ENCODE measurements at regions not wholly inside any gene's neighbourhood (a gene's known extent, or its start where the extent isn't known, plus 50 kb on each side); places are given as distances from the start of the nearest gene placed in this dataset.

DNA sequence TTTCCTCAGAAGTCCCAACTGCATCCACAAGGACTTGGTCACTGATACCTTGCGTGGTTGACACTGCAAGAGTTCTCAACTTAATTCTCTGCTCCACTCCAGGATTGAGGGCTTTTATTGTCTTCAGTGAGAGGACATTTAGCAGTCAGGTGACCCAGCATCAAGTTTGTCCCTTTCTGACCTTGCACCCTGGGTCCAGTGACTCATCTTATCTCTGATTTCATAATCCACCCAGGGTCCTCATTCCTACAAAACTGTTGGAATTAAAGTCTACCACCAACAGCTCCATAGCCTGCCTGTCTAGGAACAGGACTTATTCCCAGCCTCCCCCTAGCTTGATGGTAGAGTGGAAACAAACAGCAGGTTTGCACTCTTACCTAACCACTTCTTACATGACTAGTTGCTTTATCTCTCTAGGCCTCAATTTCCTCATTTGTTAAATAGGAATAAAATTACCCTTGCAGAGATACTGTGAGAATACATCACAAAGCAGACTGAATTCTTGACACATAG, 151.3 kb upstream of the LPP start:
- TF ChIP-seq, protein P1, sequence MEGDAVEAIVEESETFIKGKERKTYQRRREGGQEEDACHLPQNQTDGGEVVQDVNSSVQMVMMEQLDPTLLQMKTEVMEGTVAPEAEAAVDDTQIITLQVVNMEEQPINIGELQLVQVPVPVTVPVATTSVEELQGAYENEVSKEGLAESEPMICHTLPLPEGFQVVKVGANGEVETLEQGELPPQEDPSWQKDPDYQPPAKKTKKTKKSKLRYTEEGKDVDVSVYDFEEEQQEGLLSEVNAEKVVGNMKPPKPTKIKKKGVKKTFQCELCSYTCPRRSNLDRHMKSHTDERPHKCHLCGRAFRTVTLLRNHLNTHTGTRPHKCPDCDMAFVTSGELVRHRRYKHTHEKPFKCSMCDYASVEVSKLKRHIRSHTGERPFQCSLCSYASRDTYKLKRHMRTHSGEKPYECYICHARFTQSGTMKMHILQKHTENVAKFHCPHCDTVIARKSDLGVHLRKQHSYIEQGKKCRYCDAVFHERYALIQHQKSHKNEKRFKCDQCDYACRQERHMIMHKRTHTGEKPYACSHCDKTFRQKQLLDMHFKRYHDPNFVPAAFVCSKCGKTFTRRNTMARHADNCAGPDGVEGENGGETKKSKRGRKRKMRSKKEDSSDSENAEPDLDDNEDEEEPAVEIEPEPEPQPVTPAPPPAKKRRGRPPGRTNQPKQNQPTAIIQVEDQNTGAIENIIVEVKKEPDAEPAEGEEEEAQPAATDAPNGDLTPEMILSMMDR (IDR thresholded peaks at IDR 0.05; ENCODE audit: insufficient read depth, low read length, severe bottlenecking) = no peak
- Histone ChIP-seq H3K36me3 (ENCODE audit: control insufficient read depth, insufficient read depth, low read length) (no peaks in the 10 kb centered on the region), H3K27me3 (ENCODE audit: control insufficient read depth, insufficient read depth, low read length) (no peaks in the 10 kb centered on the region), H3K4me3 (ENCODE audit: low read depth, low read length) (no peak overlapping the region)
- FAIRE-seq (no peak), DNase-seq (ENCODE audit: low read depth) (no peak)

- Histone ChIP-seq H3K36me3 (ENCODE audit: control insufficient read depth, insufficient read depth, low read length) (no peaks in the 10 kb centered on the region), H3K27me3 (ENCODE audit: control insufficient read depth, insufficient read depth, low read length) (no peaks in the 10 kb centered on the region), H3K4me3 (ENCODE audit: low read depth, low read length) (no peak overlapping the region)
- DNase-seq (ENCODE audit: low read depth) (no peak), FAIRE-seq (peak; percentile 7)
- TF ChIP-seq, protein P1 (IDR thresholded peaks at IDR 0.05; ENCODE audit: insufficient read depth, low read length, severe bottlenecking) = no peak
Measured at GRCh38 chr3:188003188-188004171, 150.5 kb upstream of the LPP start.

DNA sequence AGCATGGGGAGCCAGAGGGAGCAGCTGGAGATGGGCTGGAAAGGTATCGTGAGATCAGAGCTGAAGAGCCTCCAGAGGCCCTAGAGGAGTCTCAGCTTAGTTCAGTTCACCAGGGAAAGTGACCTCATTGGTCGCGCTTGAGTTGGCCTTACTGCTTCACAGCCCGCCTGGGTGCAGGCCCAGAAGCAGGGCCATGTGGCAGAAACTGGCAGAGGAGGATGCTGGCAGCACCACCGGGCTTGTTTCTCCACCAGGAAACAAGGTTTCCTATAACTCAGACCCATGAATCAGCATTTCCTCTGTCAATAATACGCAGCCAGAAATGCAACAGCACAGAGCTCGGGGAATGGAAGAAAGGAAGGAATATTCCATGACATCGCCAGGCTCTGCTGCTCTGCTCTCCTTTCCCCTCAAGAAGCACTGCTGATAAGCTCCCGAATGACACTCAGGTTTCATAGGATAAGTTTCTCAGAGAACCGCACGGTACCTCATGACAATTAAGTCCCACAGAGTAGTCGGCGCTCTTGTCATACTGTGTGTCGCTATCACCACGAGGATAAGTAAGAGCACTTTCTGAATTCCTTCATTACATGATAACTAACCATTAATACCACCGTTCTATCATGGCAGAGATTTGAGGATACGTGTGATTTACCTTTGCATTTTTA, 147.1 kb upstream of the LPP start:
- no peaks in the 10 kb centered on the region for H3K27me3 ChIP-seq (ENCODE audit: control insufficient read depth, insufficient read depth, low read length)
- TF ChIP-seq, protein P1 (IDR thresholded peaks at IDR 0.05; ENCODE audit: insufficient read depth, low read length, severe bottlenecking) = no peak
- H3K36me3 ChIP-seq (ENCODE audit: control insufficient read depth, insufficient read depth, low read length) = no peaks in the 10 kb centered on the region
- H3K4me3 ChIP-seq (ENCODE audit: low read depth, low read length) = no peak overlapping the region
- peak; percentile 74 for DNase-seq (ENCODE audit: low read depth)
- no peak for FAIRE-seq

DNA sequence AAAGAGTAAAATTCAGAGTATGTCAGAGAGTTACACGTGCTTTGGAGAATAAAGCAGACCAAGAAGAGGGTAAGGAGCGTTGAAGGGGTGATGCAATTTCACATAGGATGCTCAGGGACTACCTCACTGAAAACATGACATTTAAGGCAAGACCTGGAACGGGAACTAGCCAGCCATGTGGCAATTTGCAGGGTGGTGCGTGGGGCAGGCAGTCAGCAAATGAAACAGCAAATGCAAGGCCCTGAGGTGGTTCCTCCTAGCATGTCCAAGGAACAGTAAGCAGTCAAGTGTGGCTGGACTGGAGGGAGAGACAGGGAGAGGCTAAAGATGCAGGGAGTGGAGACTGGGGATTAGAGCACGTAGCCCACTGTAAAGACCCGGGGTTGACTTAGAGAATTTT, 146.1 kb upstream of the LPP start:
- no peak overlapping the region for H3K4me3 ChIP-seq (ENCODE audit: low read depth, low read length)
- H3K36me3 ChIP-seq (ENCODE audit: control insufficient read depth, insufficient read depth, low read length) = no peaks in the 10 kb centered on the region
- TF ChIP-seq, protein P1 (IDR thresholded peaks at IDR 0.05; ENCODE audit: insufficient read depth, low read length, severe bottlenecking) = no peak
- DNase-seq (ENCODE audit: low read depth) = no peak
- H3K27me3 ChIP-seq (ENCODE audit: control insufficient read depth, insufficient read depth, low read length) = no peaks in the 10 kb centered on the region
- FAIRE-seq = no peak

DNA sequence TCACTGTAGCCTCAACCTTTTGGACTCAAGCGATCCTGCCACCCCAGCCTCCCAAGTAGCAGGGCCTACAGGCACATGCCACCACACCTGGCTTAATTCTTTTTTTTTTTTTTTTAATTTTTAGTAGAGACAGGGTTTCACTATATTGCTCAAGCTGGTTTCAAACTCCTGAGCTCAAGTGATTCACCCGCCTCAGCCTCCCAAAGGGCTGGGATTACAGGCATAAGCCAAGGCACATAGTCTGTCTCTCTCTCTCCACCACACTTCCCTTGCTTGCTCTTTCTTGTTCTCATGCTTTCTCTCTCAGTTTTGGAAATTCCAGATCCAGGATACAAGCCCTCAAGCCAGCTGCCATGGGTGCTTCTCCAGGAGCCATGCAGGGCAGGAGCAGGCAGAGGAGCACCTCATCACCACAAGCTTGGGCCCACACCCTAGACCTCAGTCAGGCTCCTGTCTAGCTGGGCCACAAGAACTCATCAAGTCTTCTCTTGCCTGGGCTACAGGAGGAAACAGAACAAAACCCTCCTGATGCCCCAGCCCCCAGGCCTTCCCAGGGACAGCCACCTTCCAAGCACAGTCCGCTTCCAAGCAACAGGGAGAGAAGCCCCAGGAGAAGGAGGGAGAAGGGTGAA, 145.3 kb upstream of the LPP start:
- Histone ChIP-seq H3K27me3 (ENCODE audit: control insufficient read depth, insufficient read depth, low read length) (no peaks in the 10 kb centered on the region), H3K36me3 (ENCODE audit: control insufficient read depth, insufficient read depth, low read length) (no peaks in the 10 kb centered on the region), H3K4me3 (ENCODE audit: low read depth, low read length) (no peak overlapping the region)
- TF ChIP-seq, protein P1 (IDR thresholded peaks at IDR 0.05; ENCODE audit: insufficient read depth, low read length, severe bottlenecking) = no peak
- FAIRE-seq (no peak), DNase-seq (ENCODE audit: low read depth) (peak; percentile 26)
